HG03039 (cell line): ENCODE measurements at regions not wholly inside any gene's neighbourhood (a gene's known extent, or its start where the extent isn't known, plus 50 kb on each side); places are given as distances from the start of the nearest gene placed in this dataset.

Source experiments
- ATAC-seq: cut with Tn5 transposase; IDR thresholded peaks from one replicate; pipeline ENCODE4 v1.9.1; 2021; ENCODE audit warnings: mild to moderate bottlenecking, moderate library complexity; ENCODE audit not compliant: unreplicated experiment

- ATAC-seq: no peak
These were observed 67.4 kb upstream of the ZNF618 start for GRCh38 chr9:113808391-113809358.

GRCh38 chr9:113817171-113817570 lies 58.9 kb upstream of the ZNF618 start:
- ATAC-seq: no peak

- no peak for ATAC-seq
These were observed 57.7 kb upstream of the ZNF618 start for GRCh38 chr9:113818391-113818790.

GRCh38 chr9:113822315-113822714 lies 53.8 kb upstream of the ZNF618 start:
- ATAC-seq: no peak

GRCh38 chr9:113823421-113823820 lies 52.7 kb upstream of the ZNF618 start:
- no peak for ATAC-seq
